HCT116 (cell line): ENCODE measurements at regions not wholly inside any gene's neighbourhood (a gene's known extent, or its start where the extent isn't known, plus 50 kb on each side); places are given as distances from the start of the nearest gene placed in this dataset.

Experiments used
- ATAC-seq: fragments of 200-7000 bp; cut with Tn5 transposase; 2 replicates; pipeline ENCODE4 v1.9.1; 2020; ENCODE audit warnings: mild to moderate bottlenecking, moderate library complexity
- BruUV-seq: library from RNA; stranded (reverse); fragments of 400-500 nt; replicated peaks from 2 replicates; lab custom pipeline; 2021; lab: Mats Ljungman, UMichigan
- CTCF ChIA-PET: fragments of 300-600 bp; sonication (Branson Sonifier 250); formaldehyde crosslinking; loops from one replicate; lab custom pipeline; 2021; ENCODE audit warnings: antibody characterized with exemption; lab: Charles Lee
- POLR2A ChIA-PET: fragments of 300-600, 350-600 bp; sonication (Branson Sonifier 250); formaldehyde crosslinking; loops from one replicate; lab custom pipeline; 2021; ENCODE audit warnings: antibody characterized with exemption; lab: Charles Lee
- RAD21 ChIA-PET, 2 experiments: fragments of 300-600 bp; sonication (Branson Sonifier 250); formaldehyde crosslinking; loops; one replicate each; lab custom pipeline; 2023; ENCODE audit warnings: low total read pairs in 2 of 2; ENCODE audit not compliant: uncharacterized antibody in 2 of 2, unreplicated experiment in 2 of 2, low non-redundant PET in 1 of 2; lab: Charles Lee
- DNase-seq: peaks from one replicate; pipeline ENCODE4 v3.0.0-alpha.2; 2010; ENCODE audit warnings: low read depth, low spot score
- H2AFZ ChIP-seq: fragments of 200-600 bp; shearing (Covaris generic), sonication (generic); 2 replicates; pipeline ENCODE4 v1.6.1; 2017; ENCODE audit warnings: low read depth, mixed run types, mixed read lengths, antibody characterized with exemption, low read length; ENCODE audit not compliant: poor library complexity, severe bottlenecking
- H3K27ac ChIP-seq: 2 replicates; pipeline ENCODE4 v1.5.1; 2012; ENCODE audit warnings: low read depth, low read length
- H3K27me3 ChIP-seq: fragments of 200-600 bp; sonication (generic); 2 replicates; pipeline ENCODE4 v1.6.1; 2016; ENCODE audit warnings: mixed run types, low read length, mixed read lengths; ENCODE audit not compliant: insufficient read depth
- H3K36me3 ChIP-seq, 2 experiments: fragments of 200-500 bp in 1 of 2; fragments of 200-600 bp in 1 of 2; sonication (Bioruptor generic) in 1 of 2; sonication (generic) in 1 of 2; 2 replicates each; pipeline versions ENCODE4 v1.5.1 to v1.6.1; 2014 to 2016; ENCODE audit warnings: low read length in 2 of 2, inconsistent platforms in 1 of 2, mixed read lengths in 1 of 2, mixed run types in 1 of 2; ENCODE audit not compliant: insufficient read depth in 2 of 2, control insufficient read depth in 1 of 2
- H3K4me1 ChIP-seq, 2 experiments: fragments of 200-600 bp in 1 of 2; sonication (generic) in 1 of 2; 2 replicates each; pipeline versions ENCODE4 v1.5.1 to v1.6.1; 2012 to 2017; ENCODE audit warnings: low read length in 2 of 2, inconsistent platforms in 1 of 2, mild to moderate bottlenecking in 1 of 2, mixed read lengths in 1 of 2, mixed run types in 1 of 2, moderate library complexity in 1 of 2; ENCODE audit not compliant: insufficient read depth in 2 of 2, control insufficient read depth in 1 of 2
- H3K4me2 ChIP-seq: fragments of 200-600 bp; sonication (generic); 2 replicates; pipeline ENCODE4 v1.6.1; 2017; ENCODE audit warnings: mixed run types, low read length, mixed read lengths
- H3K4me3 ChIP-seq, 2 experiments: fragments of 200-600 bp in 1 of 2; sonication (generic) in 1 of 2; replicated peaks in 1 of 2; 2 replicates each; pipeline ENCODE4 v1.5.1; 2011 to 2016; ENCODE audit warnings: low read length in 2 of 2, control low read depth in 1 of 2, low read depth in 1 of 2, mild to moderate bottlenecking in 1 of 2, mixed read lengths in 1 of 2, mixed run types in 1 of 2
- H3K79me2 ChIP-seq: fragments of 200-600 bp; sonication (generic); 2 replicates; pipeline ENCODE4 v1.6.1; 2017; ENCODE audit warnings: mild to moderate bottlenecking, mixed run types, low read length, moderate library complexity, mixed read lengths; ENCODE audit not compliant: insufficient read depth
- H3K9ac ChIP-seq: fragments of 200-600 bp; sonication (generic); 2 replicates; pipeline ENCODE4 v1.6.1; 2016; ENCODE audit warnings: low read length, mixed read lengths
- H3K9me2 ChIP-seq: fragments of 200-600 bp; sonication (generic), shearing (Covaris generic); 2 replicates; pipeline ENCODE4 v1.6.1; 2017; ENCODE audit warnings: mixed run types, mild to moderate bottlenecking, moderate library complexity; ENCODE audit not compliant: insufficient read depth
- H3K9me3 ChIP-seq, 2 experiments: fragments of 200-500 bp in 1 of 2; fragments of 200-600 bp in 1 of 2; sonication (Bioruptor generic) in 1 of 2; sonication (generic) in 1 of 2; 2 replicates each; pipeline ENCODE4 v1.6.1; 2014 to 2017; ENCODE audit warnings: low read length in 2 of 2, mixed read lengths in 2 of 2, inconsistent platforms in 1 of 2, low read depth in 1 of 2, mild to moderate bottlenecking in 1 of 2, mixed run types in 1 of 2, moderate library complexity in 1 of 2; ENCODE audit not compliant: control insufficient read depth in 1 of 2, insufficient read depth in 1 of 2
- H4K20me1 ChIP-seq: fragments of 200-600 bp; sonication (generic), shearing (Covaris generic); 2 replicates; pipeline ENCODE4 v1.6.1; 2017; ENCODE audit warnings: mixed run types, mild to moderate bottlenecking, moderate library complexity; ENCODE audit not compliant: insufficient read depth
- CBX3 ChIP-seq: IDR thresholded peaks from 2 replicates; pipeline ENCODE4 v1.6.1; 2012; ENCODE audit warnings: low read depth
- CTCF ChIP-seq, 3 experiments: fragments of 200-600 bp in 1 of 3; sonication (generic) in 1 of 3; IDR thresholded peaks in 2 of 3; conservative IDR thresholded peaks in 1 of 3; 2 replicates each; pipeline ENCODE4 v1.5.1; 2012 to 2017; ENCODE audit warnings: low read depth in 2 of 3, low read length in 2 of 3, antibody characterized with exemption in 1 of 3, borderline replicate concordance in 1 of 3, control low read depth in 1 of 3, mild to moderate bottlenecking in 1 of 3, mixed read lengths in 1 of 3, mixed run types in 1 of 3, moderate library complexity in 1 of 3; ENCODE audit not compliant: insufficient read depth in 1 of 3
- EGR1 ChIP-seq: IDR thresholded peaks from 2 replicates; pipeline ENCODE4 v1.6.1; 2012; ENCODE audit warnings: low read depth
- ELF1 ChIP-seq: IDR thresholded peaks from 2 replicates; pipeline ENCODE4 v1.6.1; 2012; ENCODE audit warnings: low read depth, borderline replicate concordance
- EZH2phosphoT487 ChIP-seq: fragments of 200-600 bp; IDR thresholded peaks from 2 replicates; pipeline ENCODE4 v1.6.1; 2018; ENCODE audit warnings: antibody characterized with exemption, borderline replicate concordance
- JUND ChIP-seq: IDR thresholded peaks from 2 replicates; pipeline ENCODE4 v1.6.1; 2012
- MAX ChIP-seq: IDR thresholded peaks from 2 replicates; pipeline ENCODE4 v1.6.1; 2012
- POLR2A ChIP-seq: IDR thresholded peaks from 2 replicates; pipeline ENCODE4 v1.7.0; 2011; ENCODE audit warnings: borderline replicate concordance; ENCODE audit not compliant: insufficient read depth, insufficient read length; ENCODE audit errors: extremely low read depth
- POLR2AphosphoS5 ChIP-seq: IDR thresholded peaks from 2 replicates; pipeline ENCODE4 v1.6.1; 2011; ENCODE audit warnings: mild to moderate bottlenecking, low read depth, low read length, moderate library complexity
- SIN3A ChIP-seq: IDR thresholded peaks from 2 replicates; pipeline ENCODE4 v1.6.1; 2012; ENCODE audit warnings: low read depth
- TCF7L2 ChIP-seq: IDR thresholded peaks from 2 replicates; pipeline ENCODE4 v1.7.0; 2011; ENCODE audit warnings: borderline replicate concordance, inconsistent platforms; ENCODE audit not compliant: insufficient read depth, insufficient read length; ENCODE audit errors: extremely low read depth
- ZFX ChIP-seq: fragments of 450-650 bp; IDR thresholded peaks from 2 replicates; pipeline ENCODE4 v1.6.1; 2017
- ZNF274 ChIP-seq: fragments of 200-500 bp; sonication (Bioruptor generic); IDR thresholded peaks from 2 replicates; pipeline ENCODE4 v1.6.1; 2014; ENCODE audit warnings: mild to moderate bottlenecking, low read depth, low read length, inconsistent platforms
- intact Hi-C: fragments of 100-400 bp; cut with micrococcal nuclease; formaldehyde crosslinking; loops from 2 replicates; pipeline ENCODE4 v1.10.0; 2022
- TF ChIP-seq, protein P1 (sequence below): IDR thresholded peaks from 2 replicates; pipeline ENCODE4 v1.6.1; 2011; ENCODE audit warnings: mild to moderate bottlenecking, low read length, moderate library complexity; ENCODE audit not compliant: insufficient replicate concordance; ENCODE audit errors: extremely low read depth

GRCh38 chr20:60754856-60755255 lies 497.2 kb upstream of the CDH4 start:
- no peak overlapping the region for H3K4me3 ChIP-seq
- H2AFZ ChIP-seq: no peak overlapping the region
- no peaks in the 10 kb centered on the region for H4K20me1 ChIP-seq
- POLR2A ChIA-PET: no interaction called here
- no peaks in the 10 kb centered on the region for H3K79me2 ChIP-seq
- intact Hi-C loops: no loop called here
- RAD21 ChIA-PET: no interaction called here
- no peak overlapping the region for H3K27ac ChIP-seq
- CTCF ChIA-PET: no interaction called here
- no peak overlapping the region for H3K4me2 ChIP-seq
- no TSS peak for BruUV-seq
- no peaks in the 10 kb centered on the region for H3K4me1 ChIP-seq
- H3K9ac ChIP-seq: no peak overlapping the region
- no peak for ATAC-seq
- H3K9me3 ChIP-seq: peaks cover 18 to 55% of the 10 kb centered on the region in 2 experiments; a peak in 2 of 4 replicates
- no peak for TF ChIP-seq ELF1
- no peak for TF ChIP-seq EZH2phosphoT487
- no peak for TF ChIP-seq MAX
- no peak for TF ChIP-seq JUND
- TF ChIP-seq POLR2AphosphoS5: no peak
- no peak for TF ChIP-seq EGR1
- TF ChIP-seq SIN3A: no peak
- TF ChIP-seq ZNF274: no peak
- TF ChIP-seq, all 23 proteins: peak for 0
- no peak for DNase-seq
- H3K36me3 ChIP-seq: no peaks in the 10 kb centered on the region
- H3K9me2 ChIP-seq: no peaks in the 10 kb centered on the region
- H3K27me3 ChIP-seq: no peaks in the 10 kb centered on the region

DNA sequence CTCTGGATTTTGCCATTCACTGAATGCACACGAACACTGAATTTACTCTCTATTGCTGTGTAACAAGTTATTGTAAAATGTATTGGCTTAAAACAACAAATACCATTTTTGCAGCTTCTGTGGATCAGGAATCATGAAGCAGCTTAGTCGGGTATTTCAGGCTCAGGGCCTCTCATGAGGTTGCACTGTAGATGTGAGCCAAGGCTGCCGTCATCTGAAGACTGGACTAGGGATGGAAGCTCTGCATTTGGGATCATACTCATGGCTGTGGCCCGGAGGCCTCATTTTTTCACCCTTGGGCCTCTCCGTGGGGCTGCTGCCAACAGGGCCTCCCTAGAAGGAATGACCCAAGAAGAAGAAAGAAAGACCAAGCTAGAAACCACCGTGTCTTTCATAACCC lies 492.4 kb upstream of the CDH4 start:
- Histone ChIP-seq H3K4me2 (no peak overlapping the region), H3K4me1 (no peaks in the 10 kb centered on the region), H3K27me3 (no peaks in the 10 kb centered on the region), H3K36me3 (no peaks in the 10 kb centered on the region), H3K9ac (no peak overlapping the region), H3K9me2 (no peaks in the 10 kb centered on the region), H2AFZ (no peak overlapping the region), H3K79me2 (no peaks in the 10 kb centered on the region), H3K9me3 (peaks cover 6 to 65% of the 10 kb centered on the region in 2 experiments; a peak in 2 of 4 replicates), H3K27ac (no peak overlapping the region), H3K4me3 (no peak overlapping the region), H4K20me1 (no peaks in the 10 kb centered on the region)
- intact Hi-C loops: no loop called here
- RAD21 ChIA-PET: no interaction called here
- DNase-seq (no peak), ATAC-seq (no peak)
- TF ChIP-seq TCF7L2: no peak
- TF ChIP-seq EZH2phosphoT487: no peak
- TF ChIP-seq, protein P1, sequence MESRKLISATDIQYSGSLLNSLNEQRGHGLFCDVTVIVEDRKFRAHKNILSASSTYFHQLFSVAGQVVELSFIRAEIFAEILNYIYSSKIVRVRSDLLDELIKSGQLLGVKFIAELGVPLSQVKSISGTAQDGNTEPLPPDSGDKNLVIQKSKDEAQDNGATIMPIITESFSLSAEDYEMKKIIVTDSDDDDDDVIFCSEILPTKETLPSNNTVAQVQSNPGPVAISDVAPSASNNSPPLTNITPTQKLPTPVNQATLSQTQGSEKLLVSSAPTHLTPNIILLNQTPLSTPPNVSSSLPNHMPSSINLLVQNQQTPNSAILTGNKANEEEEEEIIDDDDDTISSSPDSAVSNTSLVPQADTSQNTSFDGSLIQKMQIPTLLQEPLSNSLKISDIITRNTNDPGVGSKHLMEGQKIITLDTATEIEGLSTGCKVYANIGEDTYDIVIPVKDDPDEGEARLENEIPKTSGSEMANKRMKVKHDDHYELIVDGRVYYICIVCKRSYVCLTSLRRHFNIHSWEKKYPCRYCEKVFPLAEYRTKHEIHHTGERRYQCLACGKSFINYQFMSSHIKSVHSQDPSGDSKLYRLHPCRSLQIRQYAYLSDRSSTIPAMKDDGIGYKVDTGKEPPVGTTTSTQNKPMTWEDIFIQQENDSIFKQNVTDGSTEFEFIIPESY: no peak
- no peak for TF ChIP-seq CTCF (IDR thresholded peaks at IDR 0.05 in 2 of 3, conservative IDR thresholded peaks at IDR 0.05 in 1 of 3; ENCODE audit: borderline replicate concordance in 1 of 3, insufficient read depth in 1 of 3, low read depth in 2 of 3, low read length in 2 of 3)
- TF ChIP-seq ELF1: no peak
- TF ChIP-seq POLR2A: no peak
- no peak for TF ChIP-seq ZFX
- TF ChIP-seq MAX: no peak
- no peak for TF ChIP-seq EGR1
- TF ChIP-seq CBX3: no peak
- no peak for TF ChIP-seq JUND
- POLR2A ChIA-PET: no interaction called here
- no TSS peak for BruUV-seq
- CTCF ChIA-PET: no interaction called here
